Fibroblast of villous mesenchyme (primary cell): ENCODE measurements at regions not wholly inside any gene's neighbourhood (a gene's known extent, or its start where the extent isn't known, plus 50 kb on each side); places are given as distances from the start of the nearest gene placed in this dataset.
"Not testable (repeated sequence)": the region's sequence is repeated elsewhere in the genome, so short reads cannot be mapped to it uniquely, and the experiment has no call there.

Experiments used
- DNase-seq: peaks from one replicate; pipeline ENCODE4 v3.0.0-alpha.2; 2010; ENCODE audit warnings: low read depth
- H3K4me3 ChIP-seq: 2 replicates; pipeline ENCODE4 v1.5.1; 2011; ENCODE audit warnings: low read depth, mild to moderate bottlenecking, low read length
- CTCF ChIP-seq: IDR thresholded peaks from 2 replicates; pipeline ENCODE4 v1.5.1; 2012; ENCODE audit warnings: low read depth, mild to moderate bottlenecking, low read length; ENCODE audit not compliant: insufficient read depth

- DNase-seq, result no peak
- H3K4me3 ChIP-seq, result no peak overlapping the region
- TF ChIP-seq CTCF, result no peak
Observed at GRCh38 chr5:130402906-130403305, 498.6 kb downstream of the CHSY3 start.

DNA sequence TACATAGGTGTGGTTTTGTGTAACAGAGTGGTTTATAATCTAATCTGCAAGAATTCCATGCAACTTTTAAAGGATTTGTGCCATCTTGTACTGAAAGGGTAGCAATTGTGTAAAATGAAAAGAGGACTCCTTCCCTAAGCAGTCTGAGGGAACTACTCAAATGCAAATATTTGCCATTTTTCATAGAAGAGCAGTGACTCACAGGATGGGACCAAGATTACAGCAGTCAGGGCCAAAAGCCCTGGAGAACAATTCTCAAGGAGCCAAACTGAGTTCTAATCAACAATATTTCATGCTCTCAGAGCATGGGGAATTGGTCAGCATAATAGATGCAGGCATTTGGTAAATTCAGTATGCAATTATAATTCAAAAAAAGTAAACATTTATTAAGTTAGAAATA lies 495.8 kb downstream of the CHSY3 start:
- DNase-seq, result peak; percentile 28
- no peak overlapping the region for H3K4me3 ChIP-seq
- TF ChIP-seq CTCF, result no peak

DNA sequence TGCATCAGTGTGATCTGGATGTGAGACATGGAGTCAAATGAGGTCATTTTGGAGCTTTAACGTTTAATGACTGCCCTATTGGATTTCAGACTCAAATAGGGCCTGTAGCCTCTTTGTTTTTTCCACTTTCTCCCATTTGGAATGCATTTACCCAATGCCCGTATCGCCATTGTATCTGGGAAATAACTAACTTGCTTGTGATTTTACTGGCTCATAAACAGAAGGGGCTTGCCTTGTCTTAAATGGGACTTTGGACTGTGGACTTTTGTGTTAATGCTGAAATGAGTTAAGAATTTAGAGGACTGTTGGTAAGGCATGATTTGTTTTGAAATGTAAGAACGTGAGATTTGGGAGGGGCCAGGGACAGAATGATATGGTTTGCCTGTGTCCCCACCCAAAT lies 494.6 kb downstream of the CHSY3 start:
- TF ChIP-seq CTCF, result no peak
- DNase-seq, result no peak
- no peak overlapping the region for H3K4me3 ChIP-seq

DNA sequence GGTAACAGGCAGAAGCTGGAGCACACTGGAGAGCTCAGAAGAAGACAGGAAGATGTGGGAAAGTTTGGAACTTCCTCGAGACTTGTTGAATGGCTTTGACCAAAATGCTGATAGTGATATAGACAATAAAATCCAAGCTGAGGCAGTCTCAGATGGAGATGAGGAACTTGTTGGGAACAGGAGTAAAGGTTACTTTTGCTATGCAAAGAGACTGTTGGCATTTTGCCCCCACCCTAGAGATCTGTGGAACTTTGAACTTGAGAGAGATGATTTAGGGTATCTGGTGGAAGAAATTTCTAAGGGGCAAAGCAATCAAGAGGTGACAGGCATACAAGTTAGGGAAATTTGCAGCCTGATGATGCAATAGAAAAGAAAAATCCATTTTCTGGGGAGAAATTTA lies 493.5 kb downstream of the CHSY3 start:
- H3K4me3 ChIP-seq, DNase-seq: not testable (repeated sequence)

DNA sequence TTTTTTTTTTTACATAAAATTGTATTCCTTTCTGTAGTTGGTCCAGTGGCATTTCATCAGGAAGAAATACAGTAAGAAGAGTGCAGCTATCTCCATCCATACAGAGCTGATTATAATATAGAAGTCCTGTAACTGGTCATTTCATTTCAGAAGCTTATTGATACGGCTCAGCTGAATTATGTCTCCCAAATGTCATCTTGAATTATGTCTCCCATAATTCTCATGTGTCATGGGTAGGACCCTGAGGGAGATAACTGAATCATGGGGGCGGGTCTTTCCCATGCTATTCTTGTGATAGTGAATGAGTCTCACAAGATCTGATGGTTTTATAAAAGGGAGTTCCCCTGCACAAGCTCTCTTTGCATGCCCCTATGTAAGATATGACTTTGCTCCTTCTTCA lies 492.9 kb downstream of the CHSY3 start:
- no peak for DNase-seq
- TF ChIP-seq CTCF, result no peak
- H3K4me3 ChIP-seq, result no peak overlapping the region

GRCh38 chr5:130391727-130392264 lies 487.5 kb downstream of the CHSY3 start:
- DNase-seq, H3K4me3 ChIP-seq: not testable (repeated sequence)

GRCh38 chr5:130386155-130386554 lies 481.9 kb downstream of the CHSY3 start:
- TF ChIP-seq CTCF, result no peak

DNA sequence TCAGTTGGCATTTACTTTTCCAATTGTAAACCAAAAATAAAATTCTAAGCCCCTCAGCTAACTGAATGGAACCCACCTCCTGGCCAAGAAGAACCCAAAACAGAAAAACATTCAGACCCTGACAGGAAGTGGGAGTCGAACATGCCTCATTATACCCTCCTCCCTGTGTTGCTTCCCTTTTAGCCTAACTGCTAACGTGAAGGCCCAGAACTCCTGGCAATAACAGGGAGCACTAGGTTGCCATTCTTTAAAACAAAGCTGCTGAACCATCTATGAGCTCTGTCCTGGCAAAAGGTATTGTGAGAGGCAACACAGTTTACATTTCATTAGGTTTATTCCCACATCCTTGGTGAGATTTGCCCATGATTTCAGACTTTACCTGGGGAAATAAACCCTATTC lies 481.4 kb downstream of the CHSY3 start:
- no peak for TF ChIP-seq CTCF
- no peak for DNase-seq
- H3K4me3 ChIP-seq, result no peak overlapping the region

More at GRCh38 chr5:130386155-130386554, 481.9 kb downstream of the CHSY3 start:
- peak; percentile 31 for DNase-seq
- H3K4me3 ChIP-seq, result no peak overlapping the region
